Osteoblast (primary cell): ENCODE measurements at regions not wholly inside any gene's neighbourhood (a gene's known extent, or its start where the extent isn't known, plus 50 kb on each side); places are given as distances from the start of the nearest gene placed in this dataset.

Experiments used
- DNase-seq: peaks from one replicate; pipeline ENCODE4 v3.0.0; 2011; ENCODE audit warnings: low spot score, mixed read lengths; ENCODE audit not compliant: insufficient read length; ENCODE audit errors: missing footprints
- H2AFZ ChIP-seq: 2 replicates; pipeline ENCODE4 v1.6.0; 2011; ENCODE audit warnings: mild to moderate bottlenecking, low read length
- H3K27ac ChIP-seq: 2 replicates; pipeline ENCODE4 v1.5.1; 2011; ENCODE audit warnings: mild to moderate bottlenecking, low read depth, low read length, moderate library complexity
- H3K27me3 ChIP-seq: 2 replicates; pipeline ENCODE4 v1.6.0; 2012; ENCODE audit warnings: mild to moderate bottlenecking, control low read depth, inconsistent platforms, low read length, moderate library complexity; ENCODE audit not compliant: insufficient read depth
- H3K36me3 ChIP-seq: 2 replicates; pipeline ENCODE4 v1.5.1; 2011; ENCODE audit warnings: mild to moderate bottlenecking, low read length, control low read depth, moderate library complexity; ENCODE audit not compliant: insufficient read depth
- H3K4me1 ChIP-seq: 2 replicates; pipeline ENCODE4 v1.5.1; 2011; ENCODE audit warnings: mild to moderate bottlenecking, low read length, control low read depth, moderate library complexity; ENCODE audit not compliant: insufficient read depth
- H3K4me2 ChIP-seq: 2 replicates; pipeline ENCODE4 v1.6.0; 2011; ENCODE audit warnings: mild to moderate bottlenecking, low read length; ENCODE audit not compliant: insufficient read depth
- H3K4me3 ChIP-seq: fragments of 200-600 bp; sonication (generic); 3 replicates; pipeline ENCODE4 v1.5.1; 2012; ENCODE audit warnings: mild to moderate bottlenecking, low read length, inconsistent platforms; ENCODE audit not compliant: insufficient read depth
- H3K79me2 ChIP-seq: 2 replicates; pipeline ENCODE4 v1.6.0; 2012; ENCODE audit warnings: mild to moderate bottlenecking, low read length, control low read depth, inconsistent platforms; ENCODE audit not compliant: insufficient read depth
- H3K9me3 ChIP-seq: 2 replicates; pipeline ENCODE4 v1.5.1; 2011; ENCODE audit warnings: low read depth, low read length, control low read depth
- H4K20me1 ChIP-seq: 2 replicates; pipeline ENCODE4 v1.6.0; 2012; ENCODE audit warnings: mild to moderate bottlenecking, low read length, control low read depth; ENCODE audit not compliant: insufficient read depth
- TF ChIP-seq, protein P1 (sequence below): IDR thresholded peaks from 2 replicates; pipeline ENCODE4 v1.5.1; 2011; ENCODE audit warnings: mild to moderate bottlenecking, low read depth, low read length, moderate library complexity; ENCODE audit errors: extremely low read depth

DNA sequence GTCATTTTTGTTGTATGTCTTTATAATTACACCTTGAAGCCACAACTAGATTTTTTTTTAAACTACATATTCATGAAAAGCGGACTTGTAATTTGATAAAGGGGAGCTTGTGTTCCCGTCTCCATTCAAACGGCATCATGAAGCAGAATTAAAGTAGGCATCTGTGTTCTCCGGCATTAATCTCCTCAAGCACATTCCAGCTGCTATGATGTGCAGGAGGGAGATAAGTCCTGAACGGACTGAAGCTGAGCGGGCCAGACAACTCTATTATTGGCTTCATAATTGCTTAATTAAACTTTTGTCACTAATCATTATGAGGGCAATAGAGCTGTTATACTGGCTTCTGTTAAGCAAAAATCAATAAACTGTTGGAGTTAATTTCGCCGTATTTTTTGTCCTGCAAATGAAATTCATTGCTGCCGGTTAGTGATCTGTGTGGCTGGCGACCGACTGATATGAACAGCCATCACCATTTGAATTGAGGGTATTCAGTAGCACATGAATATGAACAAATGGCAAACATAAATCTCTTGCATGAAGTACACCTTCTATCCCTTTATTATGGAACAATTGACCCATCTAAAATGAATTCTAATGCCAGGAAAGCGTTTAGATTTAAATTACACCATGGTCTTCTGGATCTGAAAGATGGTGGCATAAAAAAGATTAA, 408.8 kb upstream of the IRX1 start:
- no peaks in the 10 kb centered on the region for H3K9me3 ChIP-seq
- H3K27me3 ChIP-seq = no peaks in the 10 kb centered on the region
- no peaks in the 10 kb centered on the region for H3K79me2 ChIP-seq
- H2AFZ ChIP-seq = no peak overlapping the region
- TF ChIP-seq, protein P1, sequence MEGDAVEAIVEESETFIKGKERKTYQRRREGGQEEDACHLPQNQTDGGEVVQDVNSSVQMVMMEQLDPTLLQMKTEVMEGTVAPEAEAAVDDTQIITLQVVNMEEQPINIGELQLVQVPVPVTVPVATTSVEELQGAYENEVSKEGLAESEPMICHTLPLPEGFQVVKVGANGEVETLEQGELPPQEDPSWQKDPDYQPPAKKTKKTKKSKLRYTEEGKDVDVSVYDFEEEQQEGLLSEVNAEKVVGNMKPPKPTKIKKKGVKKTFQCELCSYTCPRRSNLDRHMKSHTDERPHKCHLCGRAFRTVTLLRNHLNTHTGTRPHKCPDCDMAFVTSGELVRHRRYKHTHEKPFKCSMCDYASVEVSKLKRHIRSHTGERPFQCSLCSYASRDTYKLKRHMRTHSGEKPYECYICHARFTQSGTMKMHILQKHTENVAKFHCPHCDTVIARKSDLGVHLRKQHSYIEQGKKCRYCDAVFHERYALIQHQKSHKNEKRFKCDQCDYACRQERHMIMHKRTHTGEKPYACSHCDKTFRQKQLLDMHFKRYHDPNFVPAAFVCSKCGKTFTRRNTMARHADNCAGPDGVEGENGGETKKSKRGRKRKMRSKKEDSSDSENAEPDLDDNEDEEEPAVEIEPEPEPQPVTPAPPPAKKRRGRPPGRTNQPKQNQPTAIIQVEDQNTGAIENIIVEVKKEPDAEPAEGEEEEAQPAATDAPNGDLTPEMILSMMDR = no peak
- H3K4me3 ChIP-seq = no peak overlapping the region
- H3K4me2 ChIP-seq = no peak overlapping the region
- H3K27ac ChIP-seq = no peak overlapping the region
- H3K4me1 ChIP-seq = no peaks in the 10 kb centered on the region
- H4K20me1 ChIP-seq = no peaks in the 10 kb centered on the region
- DNase-seq = no peak
- no peaks in the 10 kb centered on the region for H3K36me3 ChIP-seq

DNA sequence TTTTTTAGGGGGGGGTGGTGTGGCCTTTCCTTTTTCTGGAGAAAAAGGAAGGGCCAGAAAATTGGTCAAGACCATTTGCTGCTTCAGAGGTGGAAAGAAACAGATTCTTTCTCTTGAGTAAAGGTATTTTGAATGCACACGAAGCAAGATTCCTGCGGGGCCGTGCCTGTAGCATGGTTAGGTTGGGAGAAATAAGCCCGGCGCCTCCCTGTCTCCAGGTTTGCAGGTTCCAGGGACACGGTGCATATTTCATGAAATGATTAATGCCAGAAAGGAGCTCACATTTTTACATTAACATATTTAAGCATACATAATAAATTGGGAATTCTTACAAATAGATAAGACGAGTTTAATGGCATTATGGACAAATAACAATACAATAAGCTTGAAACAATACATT, 409.5 kb upstream of the IRX1 start:
- no peaks in the 10 kb centered on the region for H3K9me3 ChIP-seq
- no peak overlapping the region for H3K27ac ChIP-seq
- no peaks in the 10 kb centered on the region for H3K4me1 ChIP-seq
- no peak overlapping the region for H2AFZ ChIP-seq
- H3K27me3 ChIP-seq = no peaks in the 10 kb centered on the region
- no peaks in the 10 kb centered on the region for H4K20me1 ChIP-seq
- no peaks in the 10 kb centered on the region for H3K79me2 ChIP-seq
- H3K4me2 ChIP-seq = no peak overlapping the region
- no peaks in the 10 kb centered on the region for H3K36me3 ChIP-seq
- TF ChIP-seq, protein P1 = no peak
- DNase-seq = no peak
- no peak overlapping the region for H3K4me3 ChIP-seq

DNA sequence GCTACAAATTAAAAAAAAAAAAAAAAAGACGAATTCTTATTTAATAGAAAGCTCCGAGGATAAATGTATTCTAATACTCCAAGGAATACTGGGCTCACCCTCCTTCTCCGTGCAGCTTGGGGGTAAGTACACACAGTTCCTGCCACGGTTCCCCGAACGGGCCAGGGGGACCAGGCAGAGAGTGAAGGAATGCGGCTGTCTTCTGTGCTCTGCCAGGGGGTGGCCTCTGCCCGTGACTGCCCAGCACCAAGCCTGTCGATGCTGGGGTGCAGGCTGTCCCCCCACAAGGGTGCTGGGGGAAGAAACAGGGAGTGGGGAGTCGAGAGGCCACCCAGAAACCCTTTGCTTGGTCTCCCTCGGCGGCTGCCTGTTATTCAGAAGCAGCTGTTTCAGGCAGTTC, 410.1 kb upstream of the IRX1 start:
- Histone ChIP-seq H3K4me3 (no peak overlapping the region), H2AFZ (no peak overlapping the region), H3K9me3 (no peaks in the 10 kb centered on the region), H3K27me3 (no peaks in the 10 kb centered on the region), H3K4me2 (no peak overlapping the region), H3K79me2 (no peaks in the 10 kb centered on the region), H3K27ac (no peak overlapping the region), H3K36me3 (no peaks in the 10 kb centered on the region), H3K4me1 (no peaks in the 10 kb centered on the region), H4K20me1 (no peaks in the 10 kb centered on the region)
- TF ChIP-seq, protein P1 = no peak
- DNase-seq = no peak

DNA sequence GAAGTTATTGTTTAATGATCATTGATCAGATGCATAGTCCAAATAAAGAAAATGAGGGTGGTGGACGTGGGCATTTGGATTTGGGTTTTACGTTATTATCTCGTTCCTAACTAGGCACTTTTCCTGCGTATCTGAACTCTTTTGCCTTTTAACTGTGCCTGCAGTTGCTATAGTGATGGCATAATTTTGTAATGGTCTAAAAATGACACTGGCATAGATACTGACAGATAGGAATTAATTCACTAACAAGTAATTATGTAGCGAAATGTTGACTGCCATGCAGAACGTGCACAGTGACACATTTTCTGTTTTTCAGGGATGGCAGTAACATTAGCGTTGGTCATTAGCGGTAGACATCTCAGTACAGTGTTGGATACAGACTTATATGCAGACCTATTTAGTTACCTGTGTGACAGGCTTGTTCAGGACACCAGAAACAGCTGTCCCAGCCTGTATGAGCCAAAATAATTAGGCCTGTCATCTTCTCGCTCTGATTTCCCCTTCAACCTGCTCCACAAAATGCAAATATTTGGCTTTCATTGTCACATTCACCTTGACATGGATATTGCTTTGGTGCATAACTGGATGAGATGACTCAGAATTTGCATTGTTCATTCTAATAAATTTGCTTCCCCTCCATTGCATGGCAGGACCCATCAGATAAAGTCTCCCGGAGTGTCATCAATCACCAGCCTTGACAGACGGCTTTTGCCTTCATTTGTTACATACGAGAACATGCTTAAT, 413.3 kb upstream of the IRX1 start:
- H3K36me3 ChIP-seq = no peaks in the 10 kb centered on the region
- H2AFZ ChIP-seq = no peak overlapping the region
- no peak overlapping the region for H3K27ac ChIP-seq
- H3K4me3 ChIP-seq = no peak overlapping the region
- no peaks in the 10 kb centered on the region for H3K79me2 ChIP-seq
- no peaks in the 10 kb centered on the region for H4K20me1 ChIP-seq
- no peak for DNase-seq
- no peaks in the 10 kb centered on the region for H3K27me3 ChIP-seq
- TF ChIP-seq, protein P1 = no peak
- no peak overlapping the region for H3K4me2 ChIP-seq
- H3K9me3 ChIP-seq = no peaks in the 10 kb centered on the region
- H3K4me1 ChIP-seq = no peaks in the 10 kb centered on the region
